ENCODE measurements at regions not wholly inside any gene's neighbourhood (a gene's known extent, or its start where the extent isn't known, plus 50 kb on each side); places are given as distances from the start of the nearest gene placed in this dataset.
"Not testable (repeated sequence)": the region's sequence is repeated elsewhere in the genome, so short reads cannot be mapped to it uniquely, and the experiment has no call there.

- TF ChIP-seq, protein P1, sequence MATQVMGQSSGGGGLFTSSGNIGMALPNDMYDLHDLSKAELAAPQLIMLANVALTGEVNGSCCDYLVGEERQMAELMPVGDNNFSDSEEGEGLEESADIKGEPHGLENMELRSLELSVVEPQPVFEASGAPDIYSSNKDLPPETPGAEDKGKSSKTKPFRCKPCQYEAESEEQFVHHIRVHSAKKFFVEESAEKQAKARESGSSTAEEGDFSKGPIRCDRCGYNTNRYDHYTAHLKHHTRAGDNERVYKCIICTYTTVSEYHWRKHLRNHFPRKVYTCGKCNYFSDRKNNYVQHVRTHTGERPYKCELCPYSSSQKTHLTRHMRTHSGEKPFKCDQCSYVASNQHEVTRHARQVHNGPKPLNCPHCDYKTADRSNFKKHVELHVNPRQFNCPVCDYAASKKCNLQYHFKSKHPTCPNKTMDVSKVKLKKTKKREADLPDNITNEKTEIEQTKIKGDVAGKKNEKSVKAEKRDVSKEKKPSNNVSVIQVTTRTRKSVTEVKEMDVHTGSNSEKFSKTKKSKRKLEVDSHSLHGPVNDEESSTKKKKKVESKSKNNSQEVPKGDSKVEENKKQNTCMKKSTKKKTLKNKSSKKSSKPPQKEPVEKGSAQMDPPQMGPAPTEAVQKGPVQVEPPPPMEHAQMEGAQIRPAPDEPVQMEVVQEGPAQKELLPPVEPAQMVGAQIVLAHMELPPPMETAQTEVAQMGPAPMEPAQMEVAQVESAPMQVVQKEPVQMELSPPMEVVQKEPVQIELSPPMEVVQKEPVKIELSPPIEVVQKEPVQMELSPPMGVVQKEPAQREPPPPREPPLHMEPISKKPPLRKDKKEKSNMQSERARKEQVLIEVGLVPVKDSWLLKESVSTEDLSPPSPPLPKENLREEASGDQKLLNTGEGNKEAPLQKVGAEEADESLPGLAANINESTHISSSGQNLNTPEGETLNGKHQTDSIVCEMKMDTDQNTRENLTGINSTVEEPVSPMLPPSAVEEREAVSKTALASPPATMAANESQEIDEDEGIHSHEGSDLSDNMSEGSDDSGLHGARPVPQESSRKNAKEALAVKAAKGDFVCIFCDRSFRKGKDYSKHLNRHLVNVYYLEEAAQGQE (IDR thresholded peaks at IDR 0.05; ENCODE audit: insufficient replicate concordance, low read depth): not testable (repeated sequence)
- TF ChIP-seq CTCF (IDR thresholded peaks at IDR 0.05; ENCODE audit: insufficient read depth, low read length); GABPA (IDR thresholded peaks at IDR 0.05; ENCODE audit: low read depth); POLR2AphosphoS5 (IDR thresholded peaks at IDR 0.05; ENCODE audit: low read depth): not testable (repeated sequence)
Observed at GRCh38 chr15:34495707-34496106, 58.1 kb upstream of the GOLGA8A start.
